ENCODE measurements at regions not wholly inside any gene's neighbourhood (a gene's known extent, or its start where the extent isn't known, plus 50 kb on each side); places are given as distances from the start of the nearest gene placed in this dataset.

DNA sequence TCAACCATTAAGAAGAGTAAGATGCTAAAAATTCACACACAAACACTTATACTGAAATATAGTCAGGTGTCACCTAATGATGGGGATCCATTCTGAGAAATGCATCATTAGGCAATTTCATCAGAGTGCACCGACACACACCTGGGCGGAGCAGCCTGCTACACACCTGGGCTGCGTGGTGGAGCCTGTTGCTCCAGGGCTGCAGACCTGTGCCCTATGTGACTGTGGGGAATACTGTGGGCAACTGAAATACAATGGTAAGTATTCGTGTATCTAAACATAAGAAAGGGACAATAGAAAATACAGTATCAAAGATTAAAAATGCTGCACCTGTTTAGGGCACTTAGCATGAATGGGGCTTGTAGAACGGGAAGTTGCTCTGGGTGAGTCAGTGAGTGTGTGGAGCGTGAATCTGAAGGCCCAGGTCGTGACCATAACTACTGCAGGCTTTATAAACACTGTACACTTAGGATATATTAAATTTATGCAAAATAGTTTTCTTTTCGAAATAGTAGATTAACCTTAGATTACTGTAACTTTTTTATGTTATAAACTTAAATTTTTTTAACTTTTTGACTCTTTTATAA is 124.4 kb upstream of the AFDN start:
- no peak overlapping the region for H3K4me3 ChIP-seq (ENCODE audit: control insufficient read depth in 2 of 3, extremely low read depth in 1 of 3, insufficient read depth in 2 of 3, low read depth in 1 of 3, low read length in 3 of 3)
- dilution Hi-C loops (cut with MboI; ENCODE audit: extremely low pct_ligation_motif_present, low sequenced_read_pairs), result no loop called here
- H3K9me3 ChIP-seq (ENCODE audit: control insufficient read depth, low read depth, low read length), result no peaks in the 10 kb centered on the region
- no peak overlapping the region for H3K27ac ChIP-seq (ENCODE audit: control insufficient read depth, insufficient read depth, low read length)
- no peak for DNase-seq (ENCODE audit: low read depth, low spot score)
- no peaks in the 10 kb centered on the region for H3K9me1 ChIP-seq (ENCODE audit: control insufficient read depth, extremely low read depth, insufficient read depth, low read length)
- H3K4me1 ChIP-seq (ENCODE audit: control insufficient read depth, extremely low read depth, insufficient read depth, low read length), result no peaks in the 10 kb centered on the region
- no peak overlapping the region for H2AFZ ChIP-seq (ENCODE audit: control insufficient read depth, low read length)
- TF ChIP-seq, protein P1, sequence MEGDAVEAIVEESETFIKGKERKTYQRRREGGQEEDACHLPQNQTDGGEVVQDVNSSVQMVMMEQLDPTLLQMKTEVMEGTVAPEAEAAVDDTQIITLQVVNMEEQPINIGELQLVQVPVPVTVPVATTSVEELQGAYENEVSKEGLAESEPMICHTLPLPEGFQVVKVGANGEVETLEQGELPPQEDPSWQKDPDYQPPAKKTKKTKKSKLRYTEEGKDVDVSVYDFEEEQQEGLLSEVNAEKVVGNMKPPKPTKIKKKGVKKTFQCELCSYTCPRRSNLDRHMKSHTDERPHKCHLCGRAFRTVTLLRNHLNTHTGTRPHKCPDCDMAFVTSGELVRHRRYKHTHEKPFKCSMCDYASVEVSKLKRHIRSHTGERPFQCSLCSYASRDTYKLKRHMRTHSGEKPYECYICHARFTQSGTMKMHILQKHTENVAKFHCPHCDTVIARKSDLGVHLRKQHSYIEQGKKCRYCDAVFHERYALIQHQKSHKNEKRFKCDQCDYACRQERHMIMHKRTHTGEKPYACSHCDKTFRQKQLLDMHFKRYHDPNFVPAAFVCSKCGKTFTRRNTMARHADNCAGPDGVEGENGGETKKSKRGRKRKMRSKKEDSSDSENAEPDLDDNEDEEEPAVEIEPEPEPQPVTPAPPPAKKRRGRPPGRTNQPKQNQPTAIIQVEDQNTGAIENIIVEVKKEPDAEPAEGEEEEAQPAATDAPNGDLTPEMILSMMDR (optimal IDR thresholded peaks at IDR 0.05 in 1 of 3, IDR thresholded peaks at IDR 0.05 in 1 of 3, conservative IDR thresholded peaks at IDR 0.05 in 1 of 3; ENCODE audit: extremely low read depth in 1 of 3, insufficient read depth in 2 of 3, low read length in 3 of 3), result no peak
- TF ChIP-seq EZH2 (IDR thresholded peaks at IDR 0.05; ENCODE audit: low read length), result no peak
- H3K36me3 ChIP-seq (ENCODE audit: control insufficient read depth in 2 of 2, extremely low read depth in 1 of 2, insufficient read depth in 2 of 2, low read length in 2 of 2), result no peaks in the 10 kb centered on the region
- no peaks in the 10 kb centered on the region for H3K27me3 ChIP-seq (ENCODE audit: control insufficient read depth, extremely low read depth, insufficient read depth, low read length)
- no peak overlapping the region for H3K4me2 ChIP-seq (ENCODE audit: control insufficient read depth, extremely low read depth, insufficient read depth, low read depth, low read length)
- H3K9ac ChIP-seq (ENCODE audit: control insufficient read depth, extremely low read depth, insufficient read depth, low read length), result no peak overlapping the region
- no peaks in the 10 kb centered on the region for H3K79me2 ChIP-seq (ENCODE audit: control insufficient read depth, insufficient read depth, low read length)
- no peaks in the 10 kb centered on the region for H4K20me1 ChIP-seq (ENCODE audit: control insufficient read depth, extremely low read depth, insufficient read depth, low read length)
- no peak for FAIRE-seq

DNA sequence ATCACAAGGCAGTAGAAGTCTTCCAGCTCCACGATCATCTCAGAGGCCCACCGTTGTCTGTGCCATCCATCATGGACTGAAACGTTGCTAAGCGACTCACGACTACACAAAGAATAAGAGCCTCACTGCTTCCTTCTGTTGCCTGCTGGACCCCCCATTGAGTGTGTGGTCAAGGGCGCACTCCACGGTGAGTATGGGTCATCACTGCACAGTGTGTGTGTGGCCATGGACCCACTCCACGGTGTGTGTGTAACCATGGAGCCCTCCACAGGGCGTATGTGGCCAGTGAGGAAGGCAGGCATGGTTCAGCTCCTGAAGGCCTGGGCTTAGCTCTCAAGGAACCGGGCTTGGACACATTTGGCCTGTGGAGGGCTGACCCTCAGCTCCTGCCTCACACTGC is 123.4 kb upstream of the AFDN start:
- DNase-seq (ENCODE audit: low read depth, low spot score) (no peak), FAIRE-seq (no peak)
- no peaks in the 10 kb centered on the region for H3K4me1 ChIP-seq (ENCODE audit: control insufficient read depth, extremely low read depth, insufficient read depth, low read length)
- no peak overlapping the region for H2AFZ ChIP-seq (ENCODE audit: control insufficient read depth, low read length)
- H3K4me2 ChIP-seq (ENCODE audit: control insufficient read depth, extremely low read depth, insufficient read depth, low read depth, low read length), result no peak overlapping the region
- no peaks in the 10 kb centered on the region for H3K79me2 ChIP-seq (ENCODE audit: control insufficient read depth, insufficient read depth, low read length)
- dilution Hi-C loops (cut with MboI; ENCODE audit: extremely low pct_ligation_motif_present, low sequenced_read_pairs), result no loop called here
- no peaks in the 10 kb centered on the region for H4K20me1 ChIP-seq (ENCODE audit: control insufficient read depth, extremely low read depth, insufficient read depth, low read length)
- H3K9ac ChIP-seq (ENCODE audit: control insufficient read depth, extremely low read depth, insufficient read depth, low read length), result no peak overlapping the region
- no peak for TF ChIP-seq EZH2 (IDR thresholded peaks at IDR 0.05; ENCODE audit: low read length)
- TF ChIP-seq, protein P1 (optimal IDR thresholded peaks at IDR 0.05 in 1 of 3, IDR thresholded peaks at IDR 0.05 in 1 of 3, conservative IDR thresholded peaks at IDR 0.05 in 1 of 3; ENCODE audit: extremely low read depth in 1 of 3, insufficient read depth in 2 of 3, low read length in 3 of 3), result no peak
- H3K9me1 ChIP-seq (ENCODE audit: control insufficient read depth, extremely low read depth, insufficient read depth, low read length), result no peaks in the 10 kb centered on the region
- no peaks in the 10 kb centered on the region for H3K36me3 ChIP-seq (ENCODE audit: control insufficient read depth in 2 of 2, extremely low read depth in 1 of 2, insufficient read depth in 2 of 2, low read length in 2 of 2)
- H3K4me3 ChIP-seq (ENCODE audit: control insufficient read depth in 2 of 3, extremely low read depth in 1 of 3, insufficient read depth in 2 of 3, low read depth in 1 of 3, low read length in 3 of 3), result no peak overlapping the region
- no peaks in the 10 kb centered on the region for H3K9me3 ChIP-seq (ENCODE audit: control insufficient read depth, low read depth, low read length)
- H3K27me3 ChIP-seq (ENCODE audit: control insufficient read depth, extremely low read depth, insufficient read depth, low read length), result no peaks in the 10 kb centered on the region
- no peak overlapping the region for H3K27ac ChIP-seq (ENCODE audit: control insufficient read depth, insufficient read depth, low read length)

Measured in keratinocyte (primary cell).